Tongue (tissue), 1 donor: ENCODE measurements at regions not wholly inside any gene's neighbourhood (a gene's known extent, or its start where the extent isn't known, plus 50 kb on each side); places are given as distances from the start of the nearest gene placed in this dataset.

Experiments
- DNase-seq: peaks from one replicate; pipeline ENCODE4 v3.0.0-alpha.2; 2015

- peak; percentile 2 for DNase-seq
These were observed 402.3 kb upstream of the SLITRK6 start for GRCh38 chr13:86201477-86201876.

DNA sequence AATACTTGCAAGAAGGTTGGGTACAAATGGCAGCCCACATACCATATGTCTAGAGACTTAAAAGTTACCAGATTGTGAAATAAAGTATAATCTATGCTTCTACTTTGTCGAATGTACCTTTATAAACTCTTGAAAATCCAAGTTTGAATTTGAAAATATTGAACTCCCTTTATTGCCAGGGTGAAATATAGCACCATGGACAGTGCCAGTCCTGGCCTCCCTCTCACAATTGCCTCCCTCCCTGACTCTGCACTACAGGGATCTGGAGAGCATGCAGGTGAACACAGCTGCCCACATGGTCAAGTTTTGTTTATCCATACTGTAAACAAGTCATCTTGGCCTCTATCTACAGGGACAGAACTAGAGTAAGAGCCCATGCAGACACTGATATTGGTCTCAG lies 394.1 kb upstream of the SLITRK6 start:
- peak; percentile 10 for DNase-seq

- no peak for DNase-seq
These were observed 389.0 kb upstream of the SLITRK6 start for GRCh38 chr13:86188170-86188569.

GRCh38 chr13:86185636-86186035 lies 386.4 kb upstream of the SLITRK6 start:
- DNase-seq, result no peak

DNA sequence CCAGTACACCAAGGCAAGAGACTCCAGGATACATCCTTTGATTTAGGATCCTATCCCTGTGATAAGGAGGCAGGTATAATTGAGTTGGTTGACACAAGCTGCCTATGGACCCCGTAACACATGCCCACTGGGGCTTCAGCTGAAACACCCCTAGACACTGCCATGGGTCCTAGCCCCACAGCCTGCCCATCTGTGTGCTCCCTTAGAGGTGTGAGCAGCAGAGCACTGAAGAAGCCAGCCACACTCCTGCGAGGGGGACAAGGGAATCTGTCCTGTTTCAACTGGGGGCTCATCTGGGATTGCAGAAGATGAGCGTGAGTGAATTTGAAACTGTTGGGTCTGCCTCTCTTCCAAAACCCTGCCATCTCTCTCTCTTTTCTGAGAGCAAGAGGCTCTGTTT lies 385.9 kb upstream of the SLITRK6 start:
- DNase-seq, result no peak

DNA sequence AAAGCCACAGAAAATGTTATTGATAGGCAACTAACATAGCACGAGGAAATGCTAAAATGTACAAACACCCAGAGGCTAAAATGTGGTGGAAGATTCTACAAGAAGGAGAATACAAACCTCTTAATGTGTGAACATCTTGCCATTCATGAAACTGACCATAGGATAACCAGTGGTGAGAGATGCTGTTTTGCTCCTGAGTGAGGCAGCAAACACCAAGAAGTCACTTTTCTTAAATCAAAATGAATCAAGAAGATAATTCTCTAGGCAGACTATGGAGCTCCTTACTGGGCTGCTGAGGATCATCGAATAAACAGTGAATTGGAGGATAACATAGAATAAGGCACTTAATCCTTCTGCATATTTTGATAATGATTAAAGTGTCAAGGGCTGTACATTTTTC lies 375.4 kb upstream of the SLITRK6 start:
- no peak for DNase-seq

DNA sequence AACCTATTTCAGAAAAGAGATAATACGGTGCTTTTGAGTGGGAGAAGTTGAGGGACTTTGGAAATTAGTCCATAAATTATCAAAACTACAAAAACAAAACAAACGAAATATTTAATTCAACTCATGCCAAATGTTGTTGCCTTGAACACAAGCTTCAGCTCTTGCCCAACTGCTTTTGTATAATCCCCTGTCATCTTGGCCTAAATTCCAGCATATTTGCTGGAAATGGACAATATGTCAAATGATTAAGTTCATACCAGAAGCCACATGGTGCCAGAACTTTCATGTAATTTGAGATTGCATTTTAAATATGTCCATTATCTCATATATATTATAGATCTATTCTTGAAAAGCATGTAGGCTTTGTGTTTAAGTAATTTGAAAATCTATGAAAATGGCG lies 373.7 kb upstream of the SLITRK6 start:
- no peak for DNase-seq

GRCh38 chr13:86161257-86161656 lies 362.0 kb upstream of the SLITRK6 start:
- no peak for DNase-seq

- no peak for DNase-seq
These were observed 356.5 kb upstream of the SLITRK6 start for GRCh38 chr13:86155756-86156155.

GRCh38 chr13:86142080-86142479 lies 342.9 kb upstream of the SLITRK6 start:
- no peak for DNase-seq

DNA sequence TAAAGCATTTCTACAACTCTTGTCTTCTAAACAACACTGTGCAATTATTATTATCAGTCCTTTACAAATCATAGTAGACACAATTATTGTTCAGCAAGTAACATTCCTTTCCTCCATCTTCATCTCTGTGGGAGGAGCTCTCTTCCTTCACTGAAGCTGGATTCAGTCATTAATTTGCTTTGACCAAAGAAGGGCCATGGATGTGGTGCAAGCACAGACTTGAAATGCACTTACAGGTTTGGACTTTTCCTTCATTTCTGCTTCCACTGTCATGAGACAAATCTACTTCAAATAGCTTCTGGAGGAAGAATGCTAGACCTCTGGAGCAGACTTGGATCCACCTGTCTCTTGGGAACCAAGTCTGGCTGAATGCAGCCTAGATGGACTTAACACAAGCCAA lies 336.6 kb upstream of the SLITRK6 start:
- no peak for DNase-seq

DNA sequence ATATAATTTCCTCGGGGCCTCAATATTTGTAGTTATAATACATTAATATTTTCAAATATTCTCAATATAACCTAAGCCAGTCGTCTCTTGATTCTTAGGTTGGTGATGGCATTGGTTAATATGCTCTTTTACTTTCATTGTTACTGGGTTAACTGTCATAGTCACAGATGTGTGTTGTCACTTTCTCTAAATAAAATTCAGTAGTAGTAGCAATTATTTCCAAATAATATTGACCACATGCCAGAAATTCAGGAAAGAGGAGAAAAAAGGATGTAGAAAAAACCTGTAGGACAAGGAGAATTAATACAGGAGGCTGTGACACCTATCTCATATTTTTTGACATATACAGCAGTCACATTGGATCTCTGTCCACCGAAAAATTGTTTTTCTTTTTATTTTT lies 322.7 kb upstream of the SLITRK6 start:
- no peak for DNase-seq

DNA sequence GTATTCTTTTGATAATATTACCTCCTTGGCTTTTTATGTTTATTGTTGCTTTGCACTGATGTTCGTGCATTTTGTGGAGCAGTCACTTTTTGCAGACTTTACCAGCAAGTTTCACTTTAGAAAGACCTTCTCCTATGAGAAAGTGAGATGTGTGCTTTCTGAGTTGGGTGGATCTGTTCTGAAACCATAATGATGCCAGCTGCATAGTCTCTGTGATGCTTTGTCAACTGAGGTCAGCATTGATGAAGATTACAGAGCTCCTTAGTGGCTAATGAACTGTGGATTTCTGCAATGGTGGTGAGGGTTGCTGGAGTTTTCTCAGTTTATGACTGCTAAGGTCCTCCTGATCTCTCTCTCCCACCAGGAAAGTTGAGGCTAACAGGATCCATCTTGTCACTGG lies 309.9 kb upstream of the SLITRK6 start:
- DNase-seq, result no peak

- no peak for DNase-seq
These were observed 309.1 kb upstream of the SLITRK6 start for GRCh38 chr13:86108334-86108733.

GRCh38 chr13:86098511-86098910 lies 299.3 kb upstream of the SLITRK6 start:
- no peak for DNase-seq

DNA sequence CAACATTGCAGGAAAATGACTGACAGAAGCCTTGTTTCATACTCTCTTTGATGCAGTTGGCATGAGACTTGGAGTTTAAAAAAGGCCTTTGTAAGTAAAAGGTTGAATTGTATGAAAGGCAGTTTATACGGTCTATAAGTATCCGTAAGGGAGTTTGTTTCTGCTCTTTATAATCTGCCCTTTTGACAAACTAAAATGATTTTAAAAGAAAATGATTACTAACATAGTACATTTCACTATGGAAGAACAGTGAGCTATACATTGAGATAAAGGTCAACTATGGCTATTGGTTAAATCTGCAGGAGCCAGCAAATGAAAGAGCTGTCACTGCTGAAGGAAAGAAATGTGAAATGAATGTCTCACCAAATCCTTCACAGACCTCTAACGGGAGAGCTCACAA lies 296.1 kb upstream of the SLITRK6 start:
- DNase-seq, result no peak

DNA sequence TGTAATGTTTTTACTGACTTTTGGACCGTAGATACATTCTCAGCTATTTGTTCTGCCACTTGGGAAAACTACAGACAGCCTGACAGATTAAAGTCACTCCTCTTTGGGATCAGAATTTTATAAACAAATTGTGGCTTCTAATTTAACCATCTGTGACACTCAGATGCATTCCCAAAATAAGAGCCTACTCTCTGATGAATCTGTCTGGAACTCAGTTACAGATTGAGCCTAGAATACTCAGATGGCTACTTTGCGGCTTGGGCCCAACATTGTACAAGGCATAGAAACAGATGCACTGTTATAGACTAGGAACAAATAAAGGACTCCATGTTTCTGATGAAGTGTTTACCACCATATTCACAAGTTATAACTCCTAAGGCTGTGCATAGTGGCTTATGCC lies 291.0 kb upstream of the SLITRK6 start:
- no peak for DNase-seq

- DNase-seq, result no peak
These were observed 288.0 kb upstream of the SLITRK6 start for GRCh38 chr13:86087244-86087643.

- DNase-seq, result peak; percentile 4
These were observed 286.7 kb upstream of the SLITRK6 start for GRCh38 chr13:86085890-86086289.

- no peak for DNase-seq
These were observed 282.9 kb upstream of the SLITRK6 start for GRCh38 chr13:86082121-86082520.

DNA sequence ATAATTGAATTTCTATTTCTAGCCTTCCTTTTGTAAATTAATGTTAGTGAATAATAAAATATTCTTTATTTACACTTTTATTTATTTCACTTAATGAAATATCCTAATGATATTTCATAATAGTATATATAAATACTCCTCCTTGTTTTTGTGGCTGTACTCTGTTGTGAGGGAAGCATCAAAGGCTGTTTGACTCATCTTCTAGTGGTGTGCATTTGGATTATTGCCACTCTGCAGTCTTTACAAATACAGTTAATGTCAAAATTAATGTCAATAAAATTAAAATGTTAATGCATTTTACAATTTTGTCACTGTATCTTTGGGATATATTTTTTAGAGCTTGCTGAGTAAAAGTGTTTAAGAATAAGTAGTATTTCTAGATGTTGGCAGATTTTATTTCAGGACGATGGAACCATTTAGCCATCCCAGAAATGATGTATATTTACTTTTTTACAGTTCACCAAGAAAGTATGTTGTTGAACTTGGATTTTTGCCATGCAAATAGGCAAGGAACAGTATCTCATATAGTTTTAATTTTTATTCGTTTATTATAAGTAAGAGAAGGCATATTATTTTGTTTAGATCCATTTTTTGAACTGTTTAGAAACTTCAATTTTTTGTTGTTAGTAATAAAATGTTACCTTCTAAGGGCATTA lies 281.2 kb upstream of the SLITRK6 start:
- DNase-seq, result no peak

DNA sequence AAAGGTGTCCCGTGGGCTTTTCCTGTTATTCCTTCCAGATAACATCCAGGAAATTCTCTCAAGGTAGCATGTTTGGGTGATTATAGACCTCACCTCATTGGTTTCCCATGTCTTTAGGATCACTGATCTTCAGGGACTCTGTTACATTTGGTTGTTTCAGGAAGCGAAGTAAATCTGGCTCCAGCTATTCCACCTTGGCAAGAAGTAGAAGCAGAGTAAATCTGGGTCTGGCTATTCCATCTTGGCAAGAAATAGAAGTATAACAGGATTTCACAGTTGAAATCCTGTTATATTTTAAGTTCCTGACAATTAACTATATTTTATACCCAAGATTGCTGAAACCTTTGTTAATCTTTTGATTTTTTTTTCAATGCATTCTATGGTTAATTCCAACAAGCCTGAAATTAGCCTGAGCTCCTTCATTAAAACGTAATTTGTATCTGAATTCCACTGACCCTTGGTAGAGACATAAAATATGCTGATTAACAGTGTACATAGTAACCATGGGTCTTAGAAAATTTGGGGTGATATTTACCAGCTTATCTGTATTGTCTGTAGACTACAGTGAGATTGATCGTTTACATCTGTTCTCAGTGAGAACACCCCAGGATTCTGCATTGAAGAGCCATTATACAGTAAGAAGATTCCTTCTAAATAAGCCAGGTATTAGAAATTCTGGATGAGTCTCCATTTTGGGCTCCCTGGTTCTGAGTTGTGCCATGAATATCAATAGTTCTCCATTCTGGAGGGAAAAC lies 267.6 kb upstream of the SLITRK6 start:
- peak; percentile 11 for DNase-seq

GRCh38 chr13:86052141-86052540 lies 252.9 kb upstream of the SLITRK6 start:
- DNase-seq, result no peak
